HCT116 (cell line): ENCODE measurements at regions not wholly inside any gene's neighbourhood (a gene's known extent, or its start where the extent isn't known, plus 50 kb on each side); places are given as distances from the start of the nearest gene placed in this dataset.

ENCODE experiments used
- CEBPB ChIP-seq: IDR thresholded peaks from 2 replicates; pipeline ENCODE4 v1.6.1; 2012; ENCODE audit warnings: low read depth
- CTCF ChIP-seq, 3 experiments: fragments of 200-600 bp in 1 of 3; sonication (generic) in 1 of 3; IDR thresholded peaks in 2 of 3; conservative IDR thresholded peaks in 1 of 3; 2 replicates each; pipeline ENCODE4 v1.5.1; 2012 to 2017; ENCODE audit warnings: low read depth in 2 of 3, low read length in 2 of 3, antibody characterized with exemption in 1 of 3, borderline replicate concordance in 1 of 3, control low read depth in 1 of 3, mild to moderate bottlenecking in 1 of 3, mixed read lengths in 1 of 3, mixed run types in 1 of 3, moderate library complexity in 1 of 3; ENCODE audit not compliant: insufficient read depth in 1 of 3

- TF ChIP-seq CTCF (IDR thresholded peaks at IDR 0.05 in 2 of 3, conservative IDR thresholded peaks at IDR 0.05 in 1 of 3; ENCODE audit: borderline replicate concordance in 1 of 3, insufficient read depth in 1 of 3, low read depth in 2 of 3, low read length in 2 of 3) (no peak), CEBPB (no peak)
Observed at GRCh38 chr5:89372176-89372575, 489.2 kb upstream of the MEF2C start.
